CD4-positive, alpha-beta T cell treated with Interleukin-6 for 4 hours (primary cell): ENCODE measurements at regions not wholly inside any gene's neighbourhood (a gene's known extent, or its start where the extent isn't known, plus 50 kb on each side); places are given as distances from the start of the nearest gene placed in this dataset.

Source experiments
- DNase-seq: peaks from one replicate; pipeline ENCODE4 v3.0.0-alpha.2; 2020; ENCODE audit warnings: mixed read lengths

GRCh38 chr4:180465364-180465763 lies 1777.8 kb upstream of the TENM3 start:
- no peak for DNase-seq

- no peak for DNase-seq
Measured at GRCh38 chr4:180483036-180483435, 1760.2 kb upstream of the TENM3 start.

- DNase-seq: no peak
Measured at GRCh38 chr4:180485407-180485806, 1757.8 kb upstream of the TENM3 start.

- no peak for DNase-seq
Measured at GRCh38 chr4:180486342-180486741, 1756.9 kb upstream of the TENM3 start.

GRCh38 chr4:180489787-180490186 lies 1753.4 kb upstream of the TENM3 start:
- DNase-seq: no peak

GRCh38 chr4:180491210-180491609 lies 1752.0 kb upstream of the TENM3 start:
- no peak for DNase-seq

GRCh38 chr4:180493299-180493698 lies 1749.9 kb upstream of the TENM3 start:
- no peak for DNase-seq

- DNase-seq: no peak
Measured at GRCh38 chr4:180500154-180500553, 1743.0 kb upstream of the TENM3 start.

- no peak for DNase-seq
Measured at GRCh38 chr4:180512801-180513475, 1730.3 kb upstream of the TENM3 start.

- no peak for DNase-seq
Measured at GRCh38 chr4:180518906-180519305, 1724.3 kb upstream of the TENM3 start.

- DNase-seq: no peak
Measured at GRCh38 chr4:180521181-180521580, 1722.0 kb upstream of the TENM3 start.

GRCh38 chr4:180525523-180526077 lies 1717.6 kb upstream of the TENM3 start:
- DNase-seq: no peak

GRCh38 chr4:180528003-180528402 lies 1715.2 kb upstream of the TENM3 start:
- DNase-seq: no peak

GRCh38 chr4:180530787-180531186 lies 1712.4 kb upstream of the TENM3 start:
- no peak for DNase-seq

- no peak for DNase-seq
Measured at GRCh38 chr4:180532691-180533090, 1710.5 kb upstream of the TENM3 start.

- DNase-seq: no peak
Measured at GRCh38 chr4:180538384-180539057, 1704.7 kb upstream of the TENM3 start.

- DNase-seq: no peak
Measured at GRCh38 chr4:180539284-180539683, 1703.9 kb upstream of the TENM3 start.

GRCh38 chr4:180541678-180542077 lies 1701.5 kb upstream of the TENM3 start:
- no peak for DNase-seq

GRCh38 chr4:180542445-180543100 lies 1700.6 kb upstream of the TENM3 start:
- DNase-seq: no peak

- DNase-seq: no peak
Measured at GRCh38 chr4:180550106-180550505, 1693.1 kb upstream of the TENM3 start.

- DNase-seq: no peak
Measured at GRCh38 chr4:180557348-180557747, 1685.9 kb upstream of the TENM3 start.

- no peak for DNase-seq
Measured at GRCh38 chr4:180557950-180558349, 1685.3 kb upstream of the TENM3 start.

- no peak for DNase-seq
Measured at GRCh38 chr4:180558427-180558826, 1684.8 kb upstream of the TENM3 start.

- DNase-seq: no peak
Measured at GRCh38 chr4:180560896-180561295, 1682.3 kb upstream of the TENM3 start.
